HG03575 (cell line): ENCODE measurements at regions not wholly inside any gene's neighbourhood (a gene's known extent, or its start where the extent isn't known, plus 50 kb on each side); places are given as distances from the start of the nearest gene placed in this dataset.

ENCODE experiments used
- ATAC-seq: cut with Tn5 transposase; IDR thresholded peaks from one replicate; pipeline ENCODE4 v1.9.1; 2021; ENCODE audit not compliant: unreplicated experiment, insufficient number of reproducible peaks, low FRiP score; ENCODE audit errors: extremely low read depth

DNA sequence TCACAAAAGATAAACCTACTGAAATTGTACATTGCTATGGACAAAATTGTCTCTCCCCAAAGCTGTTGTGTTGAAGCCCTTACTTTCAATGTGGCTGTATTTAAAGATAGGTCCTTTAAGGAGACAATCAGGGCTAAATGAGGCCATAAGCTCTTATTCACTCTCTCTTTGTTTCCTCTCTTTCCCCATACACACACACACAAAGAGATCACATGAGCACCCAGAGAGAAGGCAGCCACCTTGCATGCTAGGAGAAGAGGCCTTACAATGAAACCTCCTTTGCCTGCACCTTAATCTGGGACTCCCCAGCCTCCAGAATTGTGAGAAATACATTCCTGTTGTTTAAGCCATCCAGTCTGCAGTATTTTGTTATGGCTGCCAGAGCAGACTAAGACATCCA lies 1295.6 kb upstream of the CDH6 start:
- no peak for ATAC-seq

DNA sequence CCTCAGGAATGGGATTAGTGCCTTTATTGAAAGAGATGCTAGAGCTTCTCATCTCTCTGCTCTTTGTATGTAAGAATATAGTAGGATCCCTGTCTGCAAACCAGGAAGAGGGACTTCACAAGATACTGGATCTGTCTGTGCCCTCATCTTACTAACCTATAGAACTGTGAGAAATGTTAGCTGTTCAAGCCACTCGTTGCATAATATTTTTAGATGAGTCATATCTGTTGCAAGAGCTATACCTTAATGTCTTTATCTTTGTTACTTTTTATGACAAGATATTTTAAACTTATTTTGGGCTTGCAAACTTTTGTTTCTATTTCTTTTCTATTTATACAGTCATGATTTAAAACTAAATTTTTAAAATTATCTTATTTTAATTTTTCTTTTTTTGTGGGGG lies 1296.8 kb upstream of the CDH6 start:
- no peak for ATAC-seq

DNA sequence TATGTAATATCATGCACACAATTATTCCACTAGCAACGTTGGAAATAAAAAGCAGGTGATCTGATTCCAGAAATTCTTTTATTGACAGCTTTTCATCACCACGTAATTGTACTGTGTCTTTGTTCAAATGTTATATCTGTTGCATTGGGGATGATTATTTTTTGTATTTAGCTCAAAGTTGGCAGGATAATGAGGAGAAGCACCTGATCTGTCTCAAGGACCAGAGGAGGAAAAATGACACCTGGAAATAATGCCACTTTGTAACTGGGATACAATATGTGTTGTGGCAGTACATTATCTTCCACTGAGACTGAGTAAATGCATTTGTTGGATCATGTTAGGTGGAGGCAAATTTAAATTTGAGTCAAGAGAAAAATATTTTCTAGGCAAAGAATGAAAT lies 1298.8 kb upstream of the CDH6 start:
- no peak for ATAC-seq

DNA sequence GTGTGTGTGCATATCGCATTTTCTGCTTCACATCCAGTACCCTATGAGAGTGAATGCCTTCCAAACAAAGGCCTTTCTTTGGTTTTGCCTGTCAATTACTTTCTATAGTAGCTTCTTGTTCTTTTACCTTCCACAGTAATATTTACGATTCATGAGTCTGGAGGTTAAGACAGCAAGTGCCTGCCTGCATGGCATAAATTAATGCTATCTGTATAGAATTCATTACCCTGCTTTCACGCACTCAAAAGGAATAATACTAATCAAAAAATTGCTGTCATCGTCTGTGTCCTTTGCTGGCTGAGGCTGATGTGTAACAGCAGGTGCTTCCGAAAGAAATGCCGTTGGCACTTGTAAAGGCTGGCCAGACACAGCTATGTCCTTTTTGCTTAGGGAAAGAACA lies 1304.4 kb upstream of the CDH6 start:
- no peak for ATAC-seq

DNA sequence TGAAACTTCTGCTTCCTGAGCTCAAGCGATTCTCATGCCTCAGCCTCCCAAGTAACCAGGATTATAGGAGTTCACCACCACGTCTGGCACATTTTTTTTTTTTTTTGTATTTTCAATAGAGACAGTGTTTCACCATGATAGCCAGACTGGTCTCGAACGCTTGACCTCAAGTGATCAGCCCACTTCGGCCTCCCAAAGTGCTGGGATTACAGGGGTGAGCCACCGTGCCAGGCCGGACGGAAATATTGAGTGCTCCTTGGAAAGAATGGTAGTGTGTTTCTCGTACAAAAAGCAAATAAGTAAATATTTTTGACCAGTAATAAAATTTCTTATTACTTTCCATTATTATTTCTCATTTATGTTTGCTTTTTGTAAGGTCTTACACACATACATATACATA lies 1307.9 kb upstream of the CDH6 start:
- ATAC-seq: no peak

DNA sequence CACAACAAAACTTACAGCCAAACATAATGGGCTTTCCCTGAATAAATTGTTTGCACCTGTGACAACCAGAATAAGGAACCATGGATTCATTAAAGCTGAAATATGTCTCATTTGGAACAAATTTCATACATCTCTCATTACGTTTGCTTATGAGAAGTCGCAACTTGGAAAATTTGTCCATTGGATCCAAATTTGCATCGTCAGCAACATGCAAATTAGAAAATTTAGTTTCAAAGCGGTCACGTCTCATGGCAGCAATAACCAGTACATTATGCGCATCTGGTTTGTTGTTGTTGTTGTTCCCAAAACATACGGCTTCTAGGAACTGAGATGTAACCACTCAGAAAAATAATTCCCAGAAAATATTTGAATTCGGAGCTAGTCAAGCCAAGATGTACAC lies 1311.5 kb upstream of the CDH6 start:
- no peak for ATAC-seq

DNA sequence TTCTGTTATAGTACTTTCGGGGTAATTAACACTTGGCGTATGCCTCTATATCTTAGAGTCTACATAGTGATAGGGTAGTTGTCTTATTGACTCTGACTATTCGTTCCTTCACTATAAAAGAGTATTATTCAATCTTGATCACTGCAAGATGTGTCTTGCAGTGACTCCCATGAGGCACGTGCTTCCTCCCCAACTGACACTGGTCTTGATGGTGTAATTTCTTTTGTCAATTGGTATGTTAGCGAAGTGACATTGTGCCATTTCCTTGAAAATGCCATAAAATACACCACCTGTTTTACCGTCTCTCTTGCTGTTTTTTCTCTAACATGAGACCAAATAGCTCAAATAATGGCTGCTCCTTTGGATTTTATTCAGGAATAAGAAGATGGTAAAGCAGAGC lies 1314.1 kb upstream of the CDH6 start:
- no peak for ATAC-seq

DNA sequence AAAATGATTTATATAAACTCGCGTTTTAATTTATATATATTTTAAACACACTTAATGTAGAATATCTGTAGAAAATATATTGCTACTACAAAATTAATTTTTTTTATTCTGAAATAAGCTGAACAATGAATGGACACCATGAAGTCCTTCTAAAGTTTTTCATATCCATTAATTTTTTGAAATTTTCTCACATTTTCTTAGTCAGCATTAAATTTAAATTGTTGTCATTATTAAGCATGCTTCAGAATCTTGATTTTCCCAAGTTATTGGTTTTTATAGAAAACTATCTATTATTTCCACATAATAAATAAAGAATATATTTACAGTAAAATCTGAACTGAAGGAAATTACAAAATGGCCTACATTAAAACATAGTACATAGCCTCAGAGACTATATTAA lies 1314.9 kb upstream of the CDH6 start:
- ATAC-seq: no peak

DNA sequence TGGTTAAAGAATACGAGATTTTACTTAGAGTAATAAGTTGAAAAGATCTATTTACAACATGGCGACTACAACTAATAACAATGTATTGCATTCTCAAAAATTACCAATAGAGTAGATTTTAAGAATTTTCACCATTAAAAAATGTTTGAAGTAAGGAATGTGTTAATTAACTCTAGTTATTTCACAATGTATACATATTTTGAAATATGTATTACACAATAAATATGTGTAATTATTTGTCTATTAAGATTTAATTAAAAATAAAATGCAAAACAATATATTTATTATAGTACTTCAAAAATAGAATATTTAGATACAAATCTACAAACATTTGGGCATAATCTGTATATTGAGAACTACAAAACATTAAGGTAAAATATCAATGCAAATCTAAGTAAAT lies 1326.3 kb upstream of the CDH6 start:
- no peak for ATAC-seq

DNA sequence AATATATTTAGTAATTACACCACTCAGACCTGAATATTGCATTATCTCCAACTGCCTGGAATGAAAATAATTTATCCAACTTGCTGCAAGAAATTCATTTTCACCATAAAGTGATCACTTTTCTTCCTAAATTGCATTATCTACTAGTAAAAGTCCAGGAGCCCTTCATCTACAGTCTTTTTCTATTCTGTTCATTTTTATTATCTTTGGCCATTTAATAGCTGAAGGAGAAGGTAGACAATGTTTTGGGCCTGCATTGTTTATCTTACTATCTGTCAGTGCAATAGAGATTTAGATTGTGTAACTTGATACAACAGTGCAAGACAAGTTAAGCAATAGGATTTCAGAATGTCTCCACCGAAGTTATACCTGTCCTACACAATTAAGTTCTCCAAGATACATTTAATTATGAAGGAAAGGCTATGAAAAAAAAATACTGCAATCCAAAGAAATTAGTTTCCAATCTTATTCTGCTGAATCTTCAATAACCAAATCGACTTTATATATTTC lies 1339.7 kb upstream of the CDH6 start:
- no peak for ATAC-seq

DNA sequence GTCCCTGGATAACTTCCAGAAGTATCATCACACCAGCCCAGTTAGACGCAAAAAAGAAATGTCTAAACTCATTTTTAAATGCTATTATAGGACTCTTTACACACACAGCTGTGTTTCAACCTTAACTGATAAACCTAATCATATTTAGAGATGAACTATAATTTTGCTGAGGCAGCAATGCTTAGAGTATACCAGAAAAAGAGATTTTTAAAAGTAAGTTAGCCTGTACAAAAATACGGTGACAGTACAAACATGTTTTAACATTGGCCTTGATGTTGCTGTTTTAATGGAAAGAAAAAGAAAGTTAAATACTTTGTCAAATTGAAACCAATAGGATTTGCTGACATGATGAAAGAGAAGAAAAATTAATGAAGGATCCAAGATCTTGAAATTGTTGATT lies 1341.2 kb upstream of the CDH6 start:
- ATAC-seq: no peak

DNA sequence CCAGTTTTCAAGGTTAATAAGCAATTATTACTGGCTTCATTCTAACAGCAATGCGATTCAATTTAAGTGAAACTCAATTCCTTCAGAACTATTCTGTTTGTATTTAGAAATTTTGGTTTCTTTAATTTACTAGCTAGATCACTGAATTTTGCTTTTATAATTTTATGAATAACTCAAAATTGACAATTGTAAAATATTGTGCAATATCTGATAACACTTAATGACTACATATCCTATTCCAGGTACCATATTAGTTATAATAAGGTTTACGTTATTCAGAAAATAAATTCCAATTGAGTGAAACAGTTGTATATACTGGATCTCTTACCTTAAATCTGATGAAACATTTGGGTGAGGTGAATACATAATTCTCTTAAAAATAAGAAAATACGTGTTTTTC lies 1348.3 kb upstream of the CDH6 start:
- ATAC-seq: no peak

DNA sequence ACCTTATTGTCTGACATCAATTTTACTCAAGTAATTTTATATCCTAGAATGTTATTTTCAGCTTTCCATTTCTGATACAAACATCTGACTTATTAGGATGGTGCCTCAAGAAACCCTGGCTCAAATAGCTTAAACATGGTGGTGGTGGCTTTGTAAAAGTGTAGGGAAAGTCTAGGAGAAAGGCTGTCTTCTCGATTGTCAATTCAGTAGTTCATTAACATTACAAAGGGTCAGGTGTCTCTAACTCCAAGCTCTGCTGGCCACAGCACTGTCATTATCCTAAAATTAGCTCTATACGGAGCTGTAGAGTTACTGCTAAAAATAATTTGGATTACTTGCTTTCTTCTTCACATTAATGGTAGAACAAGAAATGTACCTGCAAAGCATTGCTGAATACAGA lies 1360.1 kb upstream of the CDH6 start:
- ATAC-seq: no peak

DNA sequence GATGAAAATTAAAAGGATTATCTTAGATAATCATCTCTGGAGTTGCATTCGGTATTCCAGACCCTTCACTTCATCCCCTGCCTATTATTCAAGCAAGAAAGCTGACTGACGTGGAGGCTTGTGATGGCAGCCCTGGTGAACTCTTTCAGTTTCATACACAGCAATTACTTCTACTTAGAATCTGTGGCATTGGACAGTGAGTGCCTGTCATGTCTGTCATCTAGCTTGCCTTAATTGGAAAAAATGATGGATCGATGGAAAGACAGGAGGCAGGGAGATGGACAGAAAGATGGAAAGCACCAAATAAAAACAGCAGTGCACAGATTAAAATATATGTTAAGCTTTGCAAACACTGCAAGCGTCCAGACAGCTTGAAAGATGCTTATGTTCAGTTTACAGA lies 1371.0 kb upstream of the CDH6 start:
- ATAC-seq: no peak

DNA sequence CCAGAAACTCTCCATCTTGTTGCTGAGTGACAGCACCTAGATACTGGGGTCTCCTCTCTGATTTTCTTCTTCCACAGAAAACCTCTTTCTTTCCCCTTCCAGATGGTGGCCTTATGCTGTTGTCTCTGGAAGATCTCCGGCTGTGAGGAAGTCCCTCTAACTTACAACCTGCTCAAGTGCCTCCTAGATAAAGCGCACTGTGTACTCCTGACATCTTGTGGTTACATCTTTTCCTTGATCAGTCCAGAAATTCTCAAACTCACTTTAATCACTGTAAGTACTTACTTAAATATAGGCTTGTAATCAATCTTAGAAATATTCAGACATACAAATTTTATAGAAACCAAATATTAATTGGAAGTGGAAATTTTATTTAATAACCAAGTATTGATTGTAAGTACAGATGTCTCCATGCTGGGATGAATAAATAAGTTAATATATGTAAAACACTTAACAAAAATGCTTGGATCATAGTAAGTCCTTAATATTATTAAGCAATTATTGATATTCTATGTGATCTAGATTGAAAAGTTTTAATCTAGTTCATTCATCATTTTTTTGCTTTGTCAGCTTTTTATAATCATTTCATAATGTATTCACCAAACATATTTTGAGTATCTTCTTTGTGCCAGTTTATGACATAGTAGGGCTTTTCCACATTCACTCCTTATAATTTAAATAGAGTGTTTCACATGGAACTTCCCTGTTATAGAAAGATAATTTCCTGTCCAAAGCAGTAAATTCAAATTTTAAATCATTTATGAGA lies 1381.4 kb upstream of the CDH6 start:
- no peak for ATAC-seq

DNA sequence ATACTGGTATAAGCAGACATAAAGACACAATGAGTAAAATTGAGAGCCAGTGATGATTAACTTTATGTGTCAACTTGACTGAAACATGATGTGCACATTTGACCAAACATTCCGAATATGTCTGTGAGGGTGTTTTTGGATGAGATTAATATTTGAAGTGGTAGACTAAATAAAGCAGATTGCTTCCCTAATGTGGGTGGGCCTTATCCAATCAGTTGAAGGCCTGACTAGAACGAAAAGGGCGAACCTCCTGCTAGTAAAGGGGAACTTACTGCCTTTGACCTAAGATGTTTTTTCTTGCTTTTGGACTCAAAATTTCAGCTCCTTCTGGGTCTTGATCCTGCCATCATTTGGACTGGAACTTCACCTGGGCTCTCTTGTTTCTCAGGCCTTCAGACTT lies 1387.7 kb upstream of the CDH6 start:
- no peak for ATAC-seq

DNA sequence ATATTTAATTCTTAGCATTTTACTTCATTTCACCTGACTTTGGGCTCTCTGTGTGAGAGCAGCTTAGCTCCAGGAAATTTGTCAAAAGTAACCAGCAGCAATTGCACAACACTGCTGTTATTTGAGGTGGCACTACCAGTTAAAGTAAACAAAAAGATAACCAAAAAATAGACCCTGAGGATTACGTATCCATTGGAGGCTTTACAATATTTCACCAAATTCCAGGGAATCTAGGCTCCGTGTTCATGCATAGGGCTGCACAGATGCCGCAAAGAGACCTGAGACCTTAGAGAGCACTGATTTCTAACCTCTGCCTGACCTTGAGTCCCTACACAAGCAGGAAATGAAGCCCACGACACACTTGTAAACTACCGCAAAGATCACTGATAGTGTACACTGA lies 1392.7 kb upstream of the CDH6 start:
- no peak for ATAC-seq

DNA sequence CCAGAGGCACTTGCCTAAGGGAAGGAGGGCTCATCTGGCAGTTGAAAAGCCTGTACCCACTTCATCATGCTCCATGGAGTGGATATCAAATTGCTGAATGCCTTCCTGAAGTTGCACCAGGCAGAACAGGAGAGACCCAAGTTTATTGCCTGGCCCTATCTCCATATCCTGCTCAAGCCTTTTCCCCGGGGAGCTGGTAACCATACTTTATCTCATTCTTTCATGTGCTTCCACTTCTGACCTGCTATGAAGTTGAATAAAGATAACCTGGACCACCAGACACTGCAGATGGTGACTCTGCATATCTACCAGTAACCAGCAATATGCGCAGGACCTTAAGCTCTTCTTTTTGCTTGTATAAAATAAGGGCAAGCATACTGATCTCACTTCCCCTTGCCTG lies 1397.5 kb upstream of the CDH6 start:
- no peak for ATAC-seq

DNA sequence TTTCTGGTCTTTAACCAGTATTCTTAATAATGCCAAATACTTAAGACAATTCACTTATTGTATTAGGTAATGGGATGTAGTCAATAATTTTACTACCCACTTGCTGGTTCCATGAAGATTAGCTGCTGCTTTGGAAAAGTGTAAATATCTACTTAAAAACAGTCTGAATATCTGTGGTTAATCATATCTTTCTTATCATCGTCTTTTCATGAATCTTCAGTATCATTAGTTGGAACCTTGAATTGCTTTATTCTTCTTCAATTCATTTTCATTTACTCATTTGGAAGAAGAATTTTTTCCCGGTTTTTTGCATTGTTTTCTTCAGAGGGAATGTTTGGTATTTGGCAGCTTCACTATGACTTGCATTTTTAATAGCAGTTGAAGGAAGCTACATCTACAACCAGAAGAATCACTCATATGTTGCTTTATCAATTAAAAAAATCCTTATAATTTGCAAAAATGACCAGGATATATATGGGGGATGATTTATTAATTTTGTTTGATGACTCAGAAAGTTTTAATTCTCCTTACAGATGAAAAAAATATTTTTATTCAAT lies 1398.3 kb upstream of the CDH6 start:
- no peak for ATAC-seq

DNA sequence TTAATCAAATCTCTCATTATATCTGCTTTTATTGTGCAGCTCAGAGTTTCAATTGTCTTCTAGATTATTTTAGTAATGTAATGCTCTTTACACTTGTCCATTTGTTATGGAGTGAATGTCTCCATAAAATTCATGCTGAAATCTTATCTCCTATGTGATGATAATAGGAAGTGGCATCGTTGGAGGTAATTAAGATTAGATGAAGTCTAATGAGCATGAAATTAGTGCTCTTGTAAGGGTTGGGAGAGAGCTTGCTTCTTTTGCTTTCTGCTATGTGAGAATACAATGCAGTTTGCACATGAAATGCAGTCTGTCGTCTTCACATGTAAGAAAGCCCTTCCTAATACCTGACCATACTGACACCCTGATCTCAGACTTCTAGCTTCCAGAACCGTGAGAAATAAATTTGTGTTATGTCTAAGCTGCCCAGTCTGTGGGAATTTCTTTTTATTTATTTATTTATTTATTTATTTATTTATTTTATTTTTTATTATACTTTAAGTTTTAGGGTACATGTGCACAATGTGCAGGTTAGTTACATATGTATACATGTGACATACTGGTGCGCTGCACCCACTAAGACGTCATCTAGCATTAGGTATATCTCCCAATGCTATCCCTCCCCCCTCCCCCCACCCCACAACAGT lies 1399.2 kb upstream of the CDH6 start:
- no peak for ATAC-seq
